IMR-90 (cell line): ENCODE measurements at regions not wholly inside any gene's neighbourhood (a gene's known extent, or its start where the extent isn't known, plus 50 kb on each side); places are given as distances from the start of the nearest gene placed in this dataset.

Source experiments
- ATAC-seq: fragments of 200-7000 bp; cut with Tn5 transposase; 2 replicates; pipeline ENCODE4 v1.9.1; 2020; ENCODE audit warnings: low read depth, mild to moderate bottlenecking, moderate library complexity
- BruUV-seq: library from RNA; stranded (reverse); fragments of 400-500 nt; replicated peaks from 2 replicates; lab custom pipeline; 2021; lab: Mats Ljungman, UMichigan
- CTCF ChIA-PET: fragments of 300-600 bp; formaldehyde crosslinking; extraction: SDS; loops from one replicate; lab custom pipeline; 2021; ENCODE audit warnings: antibody characterized with exemption; lab: Yijun Ruan, JAX
- POLR2A ChIA-PET: fragments of 300-600 bp; sonication (Branson Sonifier 250); formaldehyde crosslinking; loops from one replicate; lab custom pipeline; 2022; ENCODE audit warnings: antibody characterized with exemption; ENCODE audit not compliant: unreplicated experiment; lab: Charles Lee
- DNase-seq: peaks from one replicate; pipeline ENCODE4 v3.0.0; 2013
- H2AFZ ChIP-seq: replicated peaks from 2 replicates; pipeline ENCODE3; 2013; ENCODE audit warnings: low read length, mild to moderate bottlenecking; ENCODE audit not compliant: poor library complexity
- H2AK5ac ChIP-seq: 2 replicates; pipeline ENCODE4 v1.6.1; 2013; ENCODE audit warnings: low read depth, low read length, inconsistent platforms
- H2AK9ac ChIP-seq: replicated peaks from 2 replicates; pipeline ENCODE3; 2013; ENCODE audit warnings: mild to moderate bottlenecking, low read depth, low read length, moderate library complexity; ENCODE audit not compliant: poor library complexity
- H2BK120ac ChIP-seq: 2 replicates; pipeline ENCODE4 v1.6.1; 2013; ENCODE audit warnings: low read depth, low read length, inconsistent platforms
- H2BK15ac ChIP-seq: 3 replicates; pipeline ENCODE4 v1.6.1; 2013; ENCODE audit warnings: low read depth, low read length, inconsistent platforms
- H2BK20ac ChIP-seq: 2 replicates; pipeline ENCODE4 v1.6.1; 2013; ENCODE audit warnings: low read depth, mild to moderate bottlenecking, inconsistent platforms, low read length, moderate library complexity
- H2BK5ac ChIP-seq: 2 replicates; pipeline ENCODE4 v1.6.1; 2013; ENCODE audit warnings: mild to moderate bottlenecking, low read depth, low read length, inconsistent platforms; ENCODE audit not compliant: poor library complexity, severe bottlenecking
- H3K14ac ChIP-seq: replicated peaks from 2 replicates; pipeline ENCODE4 v1.6.1; 2013; ENCODE audit warnings: low read depth, low read length, inconsistent platforms
- H3K18ac ChIP-seq: 2 replicates; pipeline ENCODE4 v1.6.1; 2013; ENCODE audit warnings: low read depth, low read length, control low read depth
- H3K23ac ChIP-seq: 2 replicates; pipeline ENCODE4 v1.6.1; 2013; ENCODE audit warnings: low read depth, low read length, inconsistent platforms
- H3K27ac ChIP-seq: 2 replicates; pipeline ENCODE4 v1.5.1; 2013; ENCODE audit warnings: mild to moderate bottlenecking, control low read depth, low read length; ENCODE audit not compliant: insufficient read depth
- H3K27me3 ChIP-seq: 2 replicates; pipeline ENCODE4 v1.6.1; 2013; ENCODE audit warnings: low read length; ENCODE audit not compliant: control insufficient read depth, insufficient read depth
- H3K36me3 ChIP-seq: 2 replicates; pipeline ENCODE4 v1.6.1; 2013; ENCODE audit warnings: low read length, mixed read lengths; ENCODE audit not compliant: control insufficient read depth, insufficient read depth
- H3K4ac ChIP-seq: 2 replicates; pipeline ENCODE4 v1.6.1; 2013; ENCODE audit warnings: low read depth, low read length, inconsistent platforms
- H3K4me1 ChIP-seq: 2 replicates; pipeline ENCODE4 v1.6.1; 2013; ENCODE audit warnings: low read length, mixed read lengths; ENCODE audit not compliant: control insufficient read depth, insufficient read depth
- H3K4me2 ChIP-seq: 2 replicates; pipeline ENCODE4 v1.6.1; 2013; ENCODE audit warnings: low read depth, mild to moderate bottlenecking, control low read depth, low read length, moderate library complexity
- H3K4me3 ChIP-seq: 2 replicates; pipeline ENCODE4 v1.5.1; 2013; ENCODE audit warnings: low read depth, mild to moderate bottlenecking, control low read depth, low read length, moderate library complexity; ENCODE audit not compliant: insufficient read depth
- H3K56ac ChIP-seq: 2 replicates; pipeline ENCODE4 v1.6.1; 2013; ENCODE audit warnings: low read length, inconsistent platforms; ENCODE audit not compliant: insufficient read depth; ENCODE audit errors: extremely low read depth
- H3K79me1 ChIP-seq, 2 experiments: 2 replicates each; pipeline ENCODE4 v1.6.1; 2013; ENCODE audit warnings: low read length in 2 of 2, inconsistent platforms in 1 of 2, low read depth in 1 of 2
- H3K9ac ChIP-seq: 2 replicates; pipeline ENCODE4 v1.6.1; 2013; ENCODE audit warnings: low read depth, low read length, control low read depth
- H3K9me1 ChIP-seq: 2 replicates; pipeline ENCODE4 v1.6.1; 2013; ENCODE audit warnings: low read length, inconsistent platforms; ENCODE audit not compliant: insufficient read depth
- H3K9me3 ChIP-seq: 2 replicates; pipeline ENCODE4 v1.6.1; 2013; ENCODE audit warnings: low read length; ENCODE audit not compliant: control insufficient read depth, insufficient read depth
- H4K20me1 ChIP-seq: 2 replicates; pipeline ENCODE4 v1.6.1; 2013; ENCODE audit warnings: low read length, inconsistent platforms; ENCODE audit not compliant: insufficient read depth
- H4K5ac ChIP-seq: 2 replicates; pipeline ENCODE4 v1.6.1; 2013; ENCODE audit warnings: mild to moderate bottlenecking, low read depth, low read length, control low read depth
- H4K8ac ChIP-seq, 2 experiments: 2 replicates each; pipeline ENCODE4 v1.6.1; 2013; ENCODE audit warnings: low read depth in 2 of 2, low read length in 2 of 2, control low read depth in 1 of 2, inconsistent platforms in 1 of 2
- H4K91ac ChIP-seq: 2 replicates; pipeline ENCODE4 v1.6.1; 2013; ENCODE audit warnings: low read depth, low read length, inconsistent platforms; ENCODE audit not compliant: insufficient read depth
- BHLHE40 ChIP-seq: fragments of 150-350 bp; IDR thresholded peaks from 2 replicates; pipeline ENCODE4 v1.6.1; 2016; ENCODE audit warnings: mild to moderate bottlenecking, low read depth, low read length
- CHD1 ChIP-seq: IDR thresholded peaks from 2 replicates; pipeline ENCODE4 v1.6.1; 2012; ENCODE audit warnings: low read depth, low read length, improper control_type of control experiment
- MXI1 ChIP-seq: IDR thresholded peaks from 2 replicates; pipeline ENCODE4 v1.6.1; 2012; ENCODE audit warnings: low read depth, mild to moderate bottlenecking, low read length, moderate library complexity, borderline replicate concordance
- NFE2L2 ChIP-seq: fragments of 150-350 bp; IDR thresholded peaks from 2 replicates; pipeline ENCODE4 v1.6.1; 2016; ENCODE audit warnings: low read depth, mild to moderate bottlenecking, low read length
- RAD21 ChIP-seq: IDR thresholded peaks from 2 replicates; pipeline ENCODE4 v1.6.1; 2012; ENCODE audit warnings: low read length, improper control_type of control experiment
- RCOR1 ChIP-seq: IDR thresholded peaks from 2 replicates; pipeline ENCODE4 v1.6.1; 2012; ENCODE audit warnings: mild to moderate bottlenecking, low read length, improper control_type of control experiment; ENCODE audit not compliant: insufficient replicate concordance
- RFX5 ChIP-seq: IDR thresholded peaks from 2 replicates; pipeline ENCODE4 v1.8.0; 2012; ENCODE audit warnings: low read depth, mild to moderate bottlenecking, low read length, moderate library complexity
- SMC3 ChIP-seq: fragments of 150-350 bp; IDR thresholded peaks from 2 replicates; pipeline ENCODE4 v1.6.1; 2016; ENCODE audit warnings: low read depth, mild to moderate bottlenecking, antibody characterized with exemption, low read length, moderate library complexity
- WGBS, 2 experiments: methylation state at CpG; one replicate each; pipeline versions ENCODE4 v1.1.5 to v1.1.7; 2013; ENCODE audit warnings: missing lambda C conversion rate in 2 of 2; ENCODE audit not compliant: insufficient read length in 1 of 2; ENCODE audit errors: extremely low coverage in 2 of 2; 5-methylcytosine and 5-hydroxymethylcytosine counted together
- dilution Hi-C: fragments of 300-500 bp; cut with HindIII; formaldehyde crosslinking; loops from one replicate; pipeline ENCODE4 v1.14.3; 2018; ENCODE audit warnings: low sequenced_read_pairs; ENCODE audit not compliant: unreplicated experiment
- in situ Hi-C: fragments of 300-500 bp; cut with MboI; formaldehyde crosslinking; loops from 3 replicates; pipeline ENCODE4 v1.14.3; 2019; ENCODE audit warnings: low sequenced_read_pairs, inconsistent platforms, mixed read lengths
- intact Hi-C: fragments of 100-400 bp; cut with micrococcal nuclease; formaldehyde crosslinking; loops from 2 replicates; pipeline ENCODE4 v1.10.0; 2022
- TF ChIP-seq, protein P1 (sequence below): conservative IDR thresholded peaks from 2 replicates; pipeline ENCODE4 v1.5.1; 2012; ENCODE audit warnings: mild to moderate bottlenecking, low read depth, low read length, improper control_type of control experiment
- TF ChIP-seq, protein P2 (sequence below): fragments of 150-350 bp; IDR thresholded peaks from 2 replicates; pipeline ENCODE4 v1.6.1; 2017; ENCODE audit warnings: mild to moderate bottlenecking, antibody characterized with exemption, low read length, low read depth

DNA sequence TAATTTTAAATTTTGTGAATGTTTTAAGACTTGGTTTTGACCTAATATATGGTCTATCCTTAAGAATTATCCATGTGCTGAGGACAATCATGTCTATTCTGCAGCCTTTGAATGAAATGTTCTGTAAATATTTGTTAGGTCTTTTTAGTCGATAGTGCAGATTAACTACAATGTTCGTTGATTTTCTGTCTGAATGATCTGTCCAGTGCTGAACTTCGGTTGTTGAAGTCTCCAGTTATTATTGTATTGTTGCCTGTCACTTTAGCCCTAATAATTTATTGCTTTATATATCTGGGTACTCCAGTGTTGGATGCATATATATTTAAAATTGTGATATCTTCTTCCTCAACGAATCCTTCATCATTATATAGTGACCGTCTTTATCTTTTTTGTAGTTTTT is 218.3 kb upstream of the ZC4H2 start:
- Histone ChIP-seq H3K56ac (no peak overlapping the region), H3K4ac (no peak overlapping the region), H2AK9ac (no peak overlapping the region), H3K4me2 (no peak overlapping the region), H3K36me3 (no peaks in the 10 kb centered on the region), H3K9me3 (peaks cover 2% of the 10 kb centered on the region; the same call in 1 of the 2 replicates), H3K9me1 (no peaks in the 10 kb centered on the region), H2AK5ac (no peak overlapping the region), H2AFZ (no peak overlapping the region), H2BK5ac (no peak overlapping the region), H3K9ac (no peak overlapping the region), H4K91ac (no peak overlapping the region), H4K5ac (no peak overlapping the region), H3K4me3 (no peak overlapping the region), H3K23ac (no peak overlapping the region), H3K14ac (no peak overlapping the region), H2BK15ac (no peak overlapping the region), H3K79me1 (no peaks in the 10 kb centered on the region), H2BK20ac (no peak overlapping the region), H3K27me3 (no peaks in the 10 kb centered on the region), H4K20me1 (no peaks in the 10 kb centered on the region), H4K8ac (no peak overlapping the region), H3K4me1 (no peaks in the 10 kb centered on the region), H3K18ac (no peak overlapping the region), H3K27ac (no peak overlapping the region), H2BK120ac (no peak overlapping the region)
- ChIA-PET CTCF (no interaction called here), POLR2A (no interaction called here)
- DNase-seq (no peak), ATAC-seq (no peak)
- intact Hi-C loops (no loop called here), dilution Hi-C loops (no loop called here), in situ Hi-C loops (no loop called here)
- BruUV-seq, result no TSS peak
- WGBS, 2 experiments, result 33% methylated on average over 1 of the region's 5 CpGs; no CpG with 5 or more reads in 1 of the 2 experiments
- no peak for TF ChIP-seq RAD21
- no peak for TF ChIP-seq RFX5
- no peak for TF ChIP-seq SMC3
- TF ChIP-seq, protein P1, sequence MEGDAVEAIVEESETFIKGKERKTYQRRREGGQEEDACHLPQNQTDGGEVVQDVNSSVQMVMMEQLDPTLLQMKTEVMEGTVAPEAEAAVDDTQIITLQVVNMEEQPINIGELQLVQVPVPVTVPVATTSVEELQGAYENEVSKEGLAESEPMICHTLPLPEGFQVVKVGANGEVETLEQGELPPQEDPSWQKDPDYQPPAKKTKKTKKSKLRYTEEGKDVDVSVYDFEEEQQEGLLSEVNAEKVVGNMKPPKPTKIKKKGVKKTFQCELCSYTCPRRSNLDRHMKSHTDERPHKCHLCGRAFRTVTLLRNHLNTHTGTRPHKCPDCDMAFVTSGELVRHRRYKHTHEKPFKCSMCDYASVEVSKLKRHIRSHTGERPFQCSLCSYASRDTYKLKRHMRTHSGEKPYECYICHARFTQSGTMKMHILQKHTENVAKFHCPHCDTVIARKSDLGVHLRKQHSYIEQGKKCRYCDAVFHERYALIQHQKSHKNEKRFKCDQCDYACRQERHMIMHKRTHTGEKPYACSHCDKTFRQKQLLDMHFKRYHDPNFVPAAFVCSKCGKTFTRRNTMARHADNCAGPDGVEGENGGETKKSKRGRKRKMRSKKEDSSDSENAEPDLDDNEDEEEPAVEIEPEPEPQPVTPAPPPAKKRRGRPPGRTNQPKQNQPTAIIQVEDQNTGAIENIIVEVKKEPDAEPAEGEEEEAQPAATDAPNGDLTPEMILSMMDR, result no peak
- TF ChIP-seq CHD1, result no peak
- TF ChIP-seq BHLHE40, result no peak
- TF ChIP-seq, protein P2, sequence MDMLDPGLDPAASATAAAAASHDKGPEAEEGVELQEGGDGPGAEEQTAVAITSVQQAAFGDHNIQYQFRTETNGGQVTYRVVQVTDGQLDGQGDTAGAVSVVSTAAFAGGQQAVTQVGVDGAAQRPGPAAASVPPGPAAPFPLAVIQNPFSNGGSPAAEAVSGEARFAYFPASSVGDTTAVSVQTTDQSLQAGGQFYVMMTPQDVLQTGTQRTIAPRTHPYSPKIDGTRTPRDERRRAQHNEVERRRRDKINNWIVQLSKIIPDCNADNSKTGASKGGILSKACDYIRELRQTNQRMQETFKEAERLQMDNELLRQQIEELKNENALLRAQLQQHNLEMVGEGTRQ, result no peak
- TF ChIP-seq RCOR1, result no peak
- TF ChIP-seq MXI1, result no peak
- no peak for TF ChIP-seq NFE2L2
